CD4-positive, alpha-beta memory T cell (primary cell): ENCODE measurements at regions not wholly inside any gene's neighbourhood (a gene's known extent, or its start where the extent isn't known, plus 50 kb on each side); places are given as distances from the start of the nearest gene placed in this dataset.

Source experiments
- CTCF ChIA-PET: fragments of 350-600 bp; sonication (Branson Sonifier 250); formaldehyde crosslinking; loops from one replicate; lab custom pipeline; 2021; ENCODE audit warnings: inconsistent platforms; ENCODE audit not compliant: partially characterized antibody; lab: Charles Lee
- POLR2A ChIA-PET: fragments of 350-600 bp; sonication (Branson Sonifier 250); formaldehyde crosslinking; loops from one replicate; lab custom pipeline; 2021; ENCODE audit not compliant: partially characterized antibody; lab: Charles Lee
- DNase-seq, 5 donors: peaks; one replicate each; pipeline versions ENCODE4 v3.0.0 to v3.0.0-alpha.2; 2020 to 2022; ENCODE audit warnings: mixed read lengths in 1 of 5
- H3K27ac ChIP-seq: one replicate; pipeline ENCODE4 v1.7.0; 2013; ENCODE audit warnings: low read depth, low read length
- H3K27me3 ChIP-seq: 2 replicates; pipeline ENCODE4 v1.7.0; 2013; ENCODE audit warnings: mild to moderate bottlenecking, low read length, moderate library complexity; ENCODE audit not compliant: insufficient read depth
- H3K36me3 ChIP-seq: 2 replicates; pipeline ENCODE4 v1.7.0; 2013; ENCODE audit warnings: mild to moderate bottlenecking, low read length, moderate library complexity; ENCODE audit not compliant: insufficient read depth
- H3K4me1 ChIP-seq: 2 replicates; pipeline ENCODE4 v1.7.0; 2013; ENCODE audit warnings: mild to moderate bottlenecking, low read length, moderate library complexity; ENCODE audit not compliant: insufficient read depth
- H3K4me3 ChIP-seq, 2 donors: one replicate each; pipeline ENCODE4 v1.7.0; 2013; ENCODE audit warnings: low read length in 2 of 2, mild to moderate bottlenecking in 1 of 2
- H3K9me3 ChIP-seq, 2 donors: one replicate each; pipeline ENCODE4 v1.7.0; 2013; ENCODE audit warnings: low read length in 2 of 2, control low read depth in 1 of 2; ENCODE audit not compliant: control insufficient read depth in 1 of 2
- H3K27ac Mint-ChIP-seq, 7 donors: one replicate each; pipeline ENCODE4 v1.8.0; 2020 to 2021; ENCODE audit warnings: mixed read lengths in 7 of 7, mild to moderate bottlenecking in 6 of 7, inconsistent platforms in 3 of 7, moderate library complexity in 3 of 7
- H3K27me3 Mint-ChIP-seq, 2 donors: one replicate each; pipeline ENCODE4 v1.8.0; 2020 to 2021; ENCODE audit warnings: mixed read lengths in 2 of 2
- H3K36me3 Mint-ChIP-seq, 2 donors: one replicate each; pipeline ENCODE4 v1.8.0; 2020 to 2021; ENCODE audit warnings: mixed read lengths in 2 of 2, inconsistent platforms in 1 of 2, mild to moderate bottlenecking in 1 of 2
- H3K4me1 Mint-ChIP-seq, 4 donors: one replicate each; pipeline ENCODE4 v1.8.0; 2020 to 2021; ENCODE audit warnings: mixed read lengths in 4 of 4, mild to moderate bottlenecking in 1 of 4
- H3K4me3 Mint-ChIP-seq, 8 donors: one replicate each; pipeline ENCODE4 v1.8.0; 2020 to 2021; ENCODE audit warnings: mixed read lengths in 8 of 8, mild to moderate bottlenecking in 7 of 8, moderate library complexity in 6 of 8, inconsistent platforms in 3 of 8
- H3K9me3 Mint-ChIP-seq, 8 donors: one replicate each; pipeline ENCODE4 v1.8.0; 2020 to 2021; ENCODE audit warnings: mixed read lengths in 8 of 8, mild to moderate bottlenecking in 5 of 8, inconsistent platforms in 3 of 8, moderate library complexity in 1 of 8
- intact Hi-C: fragments of 100-400 bp; cut with micrococcal nuclease; formaldehyde crosslinking; loops from one replicate; pipeline ENCODE4 v1.15.1; 2023

DNA sequence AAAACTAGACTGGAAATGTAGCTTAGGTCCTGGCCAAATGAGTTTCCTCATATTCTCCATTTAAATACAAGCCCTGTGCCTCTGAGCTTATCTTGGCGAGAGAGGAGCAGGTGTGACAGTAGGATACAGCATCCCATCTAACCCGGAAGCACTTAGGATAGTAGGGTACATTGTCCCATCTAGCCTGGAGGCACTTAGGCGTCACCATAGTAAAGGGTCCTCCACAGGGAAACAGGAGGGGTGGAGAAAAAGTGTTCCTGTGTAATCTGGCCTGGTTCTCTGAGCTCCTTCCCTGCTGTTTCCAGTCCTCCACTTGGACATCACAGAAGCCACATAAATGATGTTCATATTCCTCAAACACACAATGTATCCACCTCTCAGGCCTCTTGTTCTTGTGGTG is 301.4 kb downstream of the GALR1 start:
- H3K36me3 Mint-ChIP-seq = no peaks in the 10 kb centered on the region
- H3K27me3 ChIP-seq = no peaks in the 10 kb centered on the region
- no peak overlapping the region for H3K27ac Mint-ChIP-seq
- H3K27me3 Mint-ChIP-seq = peaks cover 0 to 2% of the 10 kb centered on the region in 2 donors
- no peak overlapping the region for H3K4me3 Mint-ChIP-seq
- no peak for DNase-seq
- H3K36me3 ChIP-seq = no peaks in the 10 kb centered on the region
- no peaks in the 10 kb centered on the region for H3K9me3 ChIP-seq
- POLR2A ChIA-PET = no interaction called here
- CTCF ChIA-PET = interaction anchor here (0.7 kb wide), 1 partner anchor 550 kb away, joined by 3 read pairs; no protein-coding TSS in a partner anchor
- intact Hi-C loops = no loop called here
- no peaks in the 10 kb centered on the region for H3K4me1 ChIP-seq
- H3K4me1 Mint-ChIP-seq = peaks cover 0 to 5% (median 0%) of the 10 kb centered on the region in 4 donors
- H3K27ac ChIP-seq = no peak overlapping the region
- H3K4me3 ChIP-seq = no peak overlapping the region
- H3K9me3 Mint-ChIP-seq = peaks cover 0 to 2% (median 0%) of the 10 kb centered on the region in 8 donors

DNA sequence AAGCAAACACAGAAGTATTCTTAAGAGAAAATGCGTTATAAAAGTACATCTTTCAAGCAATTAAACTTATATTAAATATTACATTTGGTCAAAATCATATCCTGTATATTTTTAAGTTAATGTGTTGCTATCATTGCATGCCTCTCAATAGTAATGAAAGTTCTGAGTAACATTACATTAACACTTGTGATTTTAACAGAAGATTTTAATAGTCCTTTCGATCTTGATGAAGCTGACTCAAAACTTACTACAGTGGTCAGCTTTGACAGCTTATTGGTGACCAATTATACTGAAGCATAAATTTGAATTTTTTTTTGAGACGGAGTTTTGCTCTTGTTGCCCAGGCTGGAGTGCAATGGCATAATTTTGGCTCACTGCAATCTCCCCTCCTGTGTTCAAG is 303.3 kb downstream of the GALR1 start:
- H3K4me1 Mint-ChIP-seq = peaks cover 0 to 5% (median 0%) of the 10 kb centered on the region in 4 donors
- ChIA-PET POLR2A (no interaction called here), CTCF (no interaction called here)
- H3K36me3 Mint-ChIP-seq = no peaks in the 10 kb centered on the region
- H3K27me3 ChIP-seq = no peaks in the 10 kb centered on the region
- H3K4me3 ChIP-seq = no peak overlapping the region
- H3K9me3 ChIP-seq = no peaks in the 10 kb centered on the region
- H3K27me3 Mint-ChIP-seq = peaks cover 0 to 2% of the 10 kb centered on the region in 2 donors
- no peaks in the 10 kb centered on the region for H3K4me1 ChIP-seq
- no peak overlapping the region for H3K4me3 Mint-ChIP-seq
- H3K36me3 ChIP-seq = no peaks in the 10 kb centered on the region
- no peak overlapping the region for H3K27ac Mint-ChIP-seq
- intact Hi-C loops = no loop called here
- H3K9me3 Mint-ChIP-seq = peaks cover 0 to 2% (median 0%) of the 10 kb centered on the region in 8 donors
- H3K27ac ChIP-seq = no peak overlapping the region
- no peak for DNase-seq

DNA sequence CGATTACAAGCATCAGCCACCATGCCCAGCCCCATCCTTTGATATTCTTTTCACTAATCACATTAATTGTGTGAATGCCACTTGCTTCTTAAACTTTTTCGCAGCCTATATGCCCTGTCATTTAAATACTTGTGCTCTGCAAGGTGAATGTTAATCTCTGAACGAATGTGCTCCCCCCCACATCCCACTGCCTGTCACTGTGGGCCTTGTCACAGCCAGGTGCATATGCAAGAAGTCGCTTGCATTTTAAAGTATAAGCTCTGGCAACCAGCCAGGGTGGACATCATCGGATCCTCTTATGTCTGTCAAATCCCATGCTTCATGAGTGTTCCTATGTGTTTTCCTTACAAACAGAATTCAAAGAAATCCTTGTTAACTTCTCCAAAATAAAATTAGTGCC is 304.4 kb downstream of the GALR1 start:
- no peaks in the 10 kb centered on the region for H3K4me1 ChIP-seq
- intact Hi-C loops = no loop called here
- ChIA-PET POLR2A (no interaction called here), CTCF (no interaction called here)
- no peaks in the 10 kb centered on the region for H3K36me3 Mint-ChIP-seq
- H3K4me3 ChIP-seq = no peak overlapping the region
- H3K27me3 ChIP-seq = no peaks in the 10 kb centered on the region
- no peak for DNase-seq
- H3K36me3 ChIP-seq = no peaks in the 10 kb centered on the region
- peaks cover 0 to 2% (median 0%) of the 10 kb centered on the region in 8 donors for H3K9me3 Mint-ChIP-seq
- peaks cover 0 to 2% of the 10 kb centered on the region in 2 donors for H3K27me3 Mint-ChIP-seq
- H3K9me3 ChIP-seq = no peaks in the 10 kb centered on the region
- H3K4me3 Mint-ChIP-seq = no peak overlapping the region
- no peak overlapping the region for H3K27ac Mint-ChIP-seq
- H3K27ac ChIP-seq = no peak overlapping the region
- no peaks in the 10 kb centered on the region for H3K4me1 Mint-ChIP-seq

DNA sequence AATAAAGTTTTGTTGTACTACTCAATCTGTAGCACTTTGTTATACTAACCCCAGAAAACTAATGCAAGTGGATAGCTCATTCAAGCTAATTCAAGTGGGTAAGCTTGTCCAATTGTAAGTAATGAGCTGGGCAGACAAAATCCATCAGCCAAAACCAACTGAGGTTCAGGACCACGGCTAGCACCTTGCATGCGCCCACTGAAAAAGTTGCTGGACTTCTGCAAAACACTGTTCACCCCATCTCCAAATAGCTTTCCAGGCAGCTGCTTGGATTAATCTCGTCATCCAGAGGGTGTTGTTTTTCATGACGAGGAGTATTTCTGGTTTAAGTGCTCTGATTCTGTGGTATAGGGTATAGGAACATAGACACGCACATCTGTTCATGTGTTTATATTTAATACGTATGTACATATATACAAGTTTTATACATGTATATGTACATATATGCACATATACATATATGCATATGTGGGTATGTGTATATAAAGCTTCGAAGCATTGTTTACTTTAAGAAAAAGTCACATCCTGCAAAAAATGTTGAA is 307.5 kb downstream of the GALR1 start:
- Mint-ChIP-seq H3K4me3 (no peak overlapping the region), H3K4me1 (no peaks in the 10 kb centered on the region), H3K9me3 (no peaks in the 10 kb centered on the region), H3K36me3 (no peaks in the 10 kb centered on the region), H3K27ac (no peak overlapping the region), H3K27me3 (peaks cover 4 to 7% of the 10 kb centered on the region in 2 donors)
- Histone ChIP-seq H3K4me1 (no peaks in the 10 kb centered on the region), H3K4me3 (no peak overlapping the region), H3K27me3 (no peaks in the 10 kb centered on the region), H3K27ac (no peak overlapping the region), H3K9me3 (no peaks in the 10 kb centered on the region), H3K36me3 (no peaks in the 10 kb centered on the region)
- POLR2A ChIA-PET = no interaction called here
- intact Hi-C loops = no loop called here
- no peak for DNase-seq
- CTCF ChIA-PET = no interaction called here

DNA sequence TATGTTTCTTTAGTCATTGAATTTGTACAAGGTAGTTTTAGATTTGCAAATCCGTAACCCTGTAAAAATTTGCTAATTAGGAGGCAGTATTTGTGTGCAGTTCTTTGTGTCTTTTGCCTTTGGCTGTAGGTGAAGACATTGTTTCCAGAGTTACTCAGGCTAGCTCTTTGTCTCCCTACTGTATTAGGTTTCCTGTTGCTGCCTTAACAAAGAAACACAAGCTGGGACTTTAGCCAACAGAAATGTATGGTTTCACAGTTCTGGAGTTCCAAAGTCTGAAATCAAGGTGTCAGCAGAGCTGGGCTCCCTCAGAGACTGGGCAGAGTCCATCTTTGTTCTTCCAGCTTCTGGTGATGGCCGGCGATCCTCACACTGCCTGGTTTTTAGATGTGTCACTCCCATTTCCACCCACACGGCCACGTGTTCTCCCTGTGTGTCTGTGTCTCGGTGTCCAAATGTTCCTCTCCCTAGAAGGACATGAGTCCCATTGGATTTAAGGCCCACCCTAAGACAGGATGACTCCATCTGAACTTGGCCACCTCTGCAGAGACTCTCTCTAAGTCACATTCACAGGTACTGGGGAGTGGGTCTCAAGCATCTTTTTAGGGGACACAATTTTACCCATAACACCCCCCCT is 309.7 kb downstream of the GALR1 start:
- H3K27ac ChIP-seq = no peak overlapping the region
- no peak overlapping the region for H3K4me3 ChIP-seq
- peaks cover 6 to 7% of the 10 kb centered on the region in 2 donors for H3K27me3 Mint-ChIP-seq
- no peak overlapping the region for H3K4me3 Mint-ChIP-seq
- H3K27me3 ChIP-seq = no peaks in the 10 kb centered on the region
- H3K4me1 Mint-ChIP-seq = no peaks in the 10 kb centered on the region
- no peaks in the 10 kb centered on the region for H3K36me3 ChIP-seq
- no peaks in the 10 kb centered on the region for H3K4me1 ChIP-seq
- ChIA-PET CTCF (no interaction called here), POLR2A (no interaction called here)
- intact Hi-C loops = no loop called here
- H3K27ac Mint-ChIP-seq = no peak overlapping the region
- no peak for DNase-seq
- H3K9me3 ChIP-seq = no peaks in the 10 kb centered on the region
- H3K9me3 Mint-ChIP-seq = peaks cover 0 to 2% (median 0%) of the 10 kb centered on the region in 8 donors
- no peaks in the 10 kb centered on the region for H3K36me3 Mint-ChIP-seq

DNA sequence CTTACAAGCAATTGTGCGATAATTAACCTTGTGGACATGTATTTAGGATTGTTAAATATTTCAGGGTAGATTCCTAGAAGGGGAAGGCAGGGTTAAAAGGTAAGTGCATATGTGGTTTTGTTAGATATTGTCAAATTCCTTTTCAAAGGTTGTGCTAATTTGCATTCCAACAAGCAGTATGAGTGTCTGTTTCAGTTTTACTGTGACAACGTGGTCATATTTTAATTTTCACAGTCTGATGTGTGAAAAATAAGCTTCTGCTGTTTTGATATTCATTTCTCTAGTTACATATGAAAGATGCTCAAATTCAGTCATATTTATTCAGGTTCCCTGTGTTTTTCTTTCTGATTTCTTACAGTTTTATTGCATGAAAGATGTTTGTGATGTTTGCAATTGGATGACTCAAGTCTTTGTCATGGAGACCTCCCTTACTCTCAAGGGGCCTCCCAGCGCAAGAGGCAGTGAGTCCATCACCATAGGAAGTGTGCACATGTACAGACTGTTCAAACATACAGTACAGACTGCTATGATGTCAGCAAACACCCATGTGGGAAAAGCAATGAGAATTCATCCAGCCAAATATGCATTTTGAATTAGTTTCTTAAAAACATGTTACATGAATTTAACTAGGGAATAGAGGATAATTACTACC is 310.8 kb downstream of the GALR1 start:
- H3K27ac Mint-ChIP-seq = peak overlapping the region in 1 of 7 donors; percentile 23
- H3K27ac ChIP-seq = no peak overlapping the region
- POLR2A ChIA-PET = no interaction called here
- H3K4me3 Mint-ChIP-seq = no peak overlapping the region
- no peaks in the 10 kb centered on the region for H3K4me1 Mint-ChIP-seq
- no peaks in the 10 kb centered on the region for H3K9me3 ChIP-seq
- no peak overlapping the region for H3K4me3 ChIP-seq
- peaks cover 7 to 8% of the 10 kb centered on the region in 2 donors for H3K27me3 Mint-ChIP-seq
- intact Hi-C loops = no loop called here
- no peak for DNase-seq
- no peaks in the 10 kb centered on the region for H3K27me3 ChIP-seq
- no peaks in the 10 kb centered on the region for H3K36me3 Mint-ChIP-seq
- CTCF ChIA-PET = no interaction called here
- peaks cover 0 to 2% (median 0%) of the 10 kb centered on the region in 8 donors for H3K9me3 Mint-ChIP-seq
- H3K36me3 ChIP-seq = no peaks in the 10 kb centered on the region
- no peaks in the 10 kb centered on the region for H3K4me1 ChIP-seq

DNA sequence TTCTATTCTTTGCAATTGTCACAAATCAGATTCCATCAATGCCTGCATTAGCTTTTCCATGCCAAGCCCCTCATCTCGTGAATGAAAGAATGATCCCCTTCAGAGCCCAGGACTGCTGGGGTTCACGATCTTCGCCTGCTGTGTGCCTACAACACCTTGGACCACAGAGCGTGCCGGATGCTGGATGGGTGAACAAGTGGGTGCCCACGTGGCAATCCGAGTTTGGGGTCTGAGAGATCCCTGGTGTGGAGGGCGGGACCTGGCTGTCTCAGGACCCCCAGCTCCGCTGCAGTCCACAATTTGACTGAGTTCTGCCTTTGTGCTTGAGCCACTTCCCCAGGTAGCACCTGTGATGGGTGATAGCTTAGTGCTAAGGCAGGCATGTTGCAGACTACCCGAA is 317.0 kb downstream of the GALR1 start:
- no peaks in the 10 kb centered on the region for H3K4me1 ChIP-seq
- Mint-ChIP-seq H3K36me3 (no peaks in the 10 kb centered on the region), H3K27ac (no peak overlapping the region), H3K4me1 (no peaks in the 10 kb centered on the region), H3K9me3 (peaks cover 0 to 22% (median 7%) of the 10 kb centered on the region in 8 donors), H3K4me3 (no peak overlapping the region), H3K27me3 (peaks cover 8% of the 10 kb centered on the region in 2 donors)
- intact Hi-C loops = no loop called here
- ChIA-PET CTCF (no interaction called here), POLR2A (no interaction called here)
- H3K27ac ChIP-seq = no peak overlapping the region
- no peaks in the 10 kb centered on the region for H3K27me3 ChIP-seq
- no peaks in the 10 kb centered on the region for H3K9me3 ChIP-seq
- no peak overlapping the region for H3K4me3 ChIP-seq
- no peak for DNase-seq
- no peaks in the 10 kb centered on the region for H3K36me3 ChIP-seq
